ENCODE measurements at regions not wholly inside any gene's neighbourhood (a gene's known extent, or its start where the extent isn't known, plus 50 kb on each side); places are given as distances from the start of the nearest gene placed in this dataset.
A peak's percentile ranks its signal among the peaks of the same experiment; 100 is the strongest.

GRCh38 chr3:188041193-188041592, 112.8 kb upstream of the LPP start:
- no peak for DNase-seq

- no peak for DNase-seq
Observed at GRCh38 chr3:188041895-188042294, 112.1 kb upstream of the LPP start.

- no peak for DNase-seq
Observed at GRCh38 chr3:188042466-188042865, 111.5 kb upstream of the LPP start.

- no peak for DNase-seq
Observed at GRCh38 chr3:188043891-188044290, 110.1 kb upstream of the LPP start.

GRCh38 chr3:188046561-188047211, 107.3 kb upstream of the LPP start:
- DNase-seq, result no peak

- no peak for DNase-seq
Observed at GRCh38 chr3:188047536-188047935, 106.4 kb upstream of the LPP start.

GRCh38 chr3:188049606-188050530, 104.1 kb upstream of the LPP start:
- DNase-seq, result no peak

GRCh38 chr3:188051801-188052168, 102.2 kb upstream of the LPP start:
- DNase-seq, result peak; percentile 49

GRCh38 chr3:188052169-188053035, 101.6 kb upstream of the LPP start:
- peak; percentile 76 for DNase-seq

GRCh38 chr3:188053036-188053340, 101.0 kb upstream of the LPP start:
- no peak for DNase-seq

- DNase-seq, result no peak
Observed at GRCh38 chr3:188053710-188054380, 100.1 kb upstream of the LPP start.

- DNase-seq, result no peak
Observed at GRCh38 chr3:188054541-188054940, 99.4 kb upstream of the LPP start.

- DNase-seq, result no peak
Observed at GRCh38 chr3:188055388-188055787, 98.6 kb upstream of the LPP start.

- no peak for DNase-seq
Observed at GRCh38 chr3:188057124-188057523, 96.8 kb upstream of the LPP start.

- DNase-seq, result no peak
Observed at GRCh38 chr3:188058569-188059184, 95.3 kb upstream of the LPP start.

GRCh38 chr3:188059351-188059750, 94.6 kb upstream of the LPP start:
- no peak for DNase-seq

GRCh38 chr3:188060264-188060835, 93.6 kb upstream of the LPP start:
- no peak for DNase-seq

- DNase-seq, result no peak
Observed at GRCh38 chr3:188060840-188061544, 93.0 kb upstream of the LPP start.

GRCh38 chr3:188062216-188062615, 91.7 kb upstream of the LPP start:
- DNase-seq, result no peak

GRCh38 chr3:188064831-188065493, 89.0 kb upstream of the LPP start:
- no peak for DNase-seq
